HepG2 (cell line): ENCODE measurements at regions not wholly inside any gene's neighbourhood (a gene's known extent, or its start where the extent isn't known, plus 50 kb on each side); places are given as distances from the start of the nearest gene placed in this dataset.

Experiments
- ATAC-seq: fragments of 200-7000 bp; cut with Tn5 transposase; 3 replicates; pipeline ENCODE4 v1.9.1; 2020; ENCODE audit warnings: mild to moderate bottlenecking, moderate library complexity
- BruUV-seq: library from RNA; stranded (reverse); fragments of 400-500 nt; replicated peaks from 2 replicates; lab custom pipeline; 2021; lab: Mats Ljungman, UMichigan
- CTCF ChIA-PET: fragments of 300-600 bp; formaldehyde crosslinking; extraction: SDS; loops from one replicate; lab custom pipeline; 2021; ENCODE audit warnings: low total read pairs, inconsistent platforms, low intra/inter-chr PET ratio; lab: Yijun Ruan, JAX
- POLR2A ChIA-PET: fragments of 350-600 bp; sonication (Branson Sonifier 250); formaldehyde crosslinking; loops from one replicate; lab custom pipeline; 2020; ENCODE audit warnings: antibody characterized with exemption, inconsistent platforms; lab: Yijun Ruan, JAX
- DNase-seq: peaks from one replicate; pipeline ENCODE4 v3.0.0-alpha.2; 2015; ENCODE audit warnings: low spot score
- FAIRE-seq: peaks from 3 replicates; lab custom pipeline; 2011; peaks lifted over from hg19 to GRCh38; lab: Jason Lieb, UNC
- H2AFZ ChIP-seq: one replicate; pipeline ENCODE4 v1.6.1; 2011; ENCODE audit warnings: low read length, inconsistent platforms
- H3K27ac ChIP-seq: fragments of 300-600 bp; 3 replicates; pipeline ENCODE4 v1.8.0; 2011; ENCODE audit warnings: mixed run types, mild to moderate bottlenecking, mixed read lengths, low read length, inconsistent platforms; ENCODE audit not compliant: insufficient read depth; ENCODE audit errors: extremely low read length
- H3K27me3 ChIP-seq, 2 experiments: fragments of 200-600 bp in 1 of 2; 2 replicates in 1 of 2; 3 replicates in 1 of 2; pipeline versions ENCODE4 v1.6.0 to v1.8.0; 2011; ENCODE audit warnings: low read length in 2 of 2, mild to moderate bottlenecking in 2 of 2, moderate library complexity in 2 of 2, inconsistent platforms in 1 of 2; ENCODE audit not compliant: insufficient read depth in 2 of 2, control insufficient read depth in 1 of 2
- H3K36me3 ChIP-seq, 2 experiments: fragments of 200-600 bp in 1 of 2; replicated peaks in 1 of 2; 2 replicates in 1 of 2; 3 replicates in 1 of 2; pipeline versions ENCODE4 v1.5.1 to v1.8.0; 2011; ENCODE audit warnings: low read length in 2 of 2, inconsistent platforms in 1 of 2; ENCODE audit not compliant: insufficient read depth in 2 of 2, control insufficient read depth in 1 of 2
- H3K4me1 ChIP-seq: 2 replicates; pipeline ENCODE4 v1.5.1; 2012; ENCODE audit warnings: low read length, inconsistent platforms; ENCODE audit not compliant: insufficient read depth
- H3K4me2 ChIP-seq: 2 replicates; pipeline ENCODE4 v1.6.0; 2011; ENCODE audit warnings: low read depth, low read length, inconsistent platforms
- H3K4me3 ChIP-seq, 3 experiments: fragments of 200-600 bp in 1 of 3; sonication (generic), shearing (Covaris generic) in 1 of 3; replicated peaks in 1 of 3; 2 replicates each; pipeline ENCODE4 v1.5.1; 2011 to 2016; ENCODE audit warnings: low read length in 3 of 3, inconsistent platforms in 2 of 3, low read depth in 2 of 3, mild to moderate bottlenecking in 2 of 3, control low read depth in 1 of 3, mixed read lengths in 1 of 3; ENCODE audit not compliant: insufficient read depth in 1 of 3
- H3K79me2 ChIP-seq: one replicate; pipeline ENCODE4 v1.6.1; 2011; ENCODE audit warnings: low read length, inconsistent platforms; ENCODE audit not compliant: insufficient read depth
- H3K9ac ChIP-seq: 2 replicates; pipeline ENCODE4 v1.6.0; 2011; ENCODE audit warnings: mild to moderate bottlenecking, low read depth, low read length, inconsistent platforms; ENCODE audit not compliant: insufficient read depth
- H3K9me3 ChIP-seq: 2 replicates; pipeline ENCODE4 v1.5.1; 2012; ENCODE audit warnings: mild to moderate bottlenecking, low read length
- H4K20me1 ChIP-seq: 2 replicates; pipeline ENCODE4 v1.6.0; 2011; ENCODE audit warnings: inconsistent platforms, mild to moderate bottlenecking, low read length, moderate library complexity; ENCODE audit not compliant: insufficient read depth
- ATF7-NPFF ChIP-seq: sonication (generic); formaldehyde crosslinking; IDR thresholded peaks from 2 replicates; pipeline ENCODE4 v1.8.1; 2023; ENCODE audit warnings: mild to moderate bottlenecking, low read depth, missing genetic modification reagents, moderate library complexity
- LBX2 ChIP-seq: sonication (generic); formaldehyde crosslinking; IDR thresholded peaks from 2 replicates; pipeline ENCODE4 v1.5.0; 2020; ENCODE audit warnings: missing genetic modification reagents, mild to moderate bottlenecking, borderline replicate concordance
- PREB ChIP-seq: sonication (generic); formaldehyde crosslinking; IDR thresholded peaks from 2 replicates; pipeline ENCODE4 v1.4.0; 2020; ENCODE audit warnings: missing genetic modification reagents
- SMAD9 ChIP-seq: sonication (generic); formaldehyde crosslinking; IDR thresholded peaks from 2 replicates; pipeline ENCODE4 v1.5.1; 2020; ENCODE audit warnings: mild to moderate bottlenecking, missing genetic modification reagents
- ZBTB14 ChIP-seq: sonication (generic); formaldehyde crosslinking; IDR thresholded peaks from 2 replicates; pipeline ENCODE4 v1.4.0; 2020; ENCODE audit warnings: missing genetic modification reagents
- ZFX ChIP-seq: sonication (generic); formaldehyde crosslinking; IDR thresholded peaks from 2 replicates; pipeline ENCODE4 v1.4.0; 2020; ENCODE audit warnings: mild to moderate bottlenecking, low read depth, missing genetic modification reagents, moderate library complexity
- ZFY ChIP-seq: sonication (generic); formaldehyde crosslinking; IDR thresholded peaks from 2 replicates; pipeline ENCODE4 v1.4.0; 2020; ENCODE audit warnings: missing genetic modification reagents
- ZNF326 ChIP-seq: sonication (generic); formaldehyde crosslinking; IDR thresholded peaks from 2 replicates; pipeline ENCODE4 v1.4.0; 2020; ENCODE audit warnings: missing genetic modification reagents, borderline replicate concordance
- WGBS: methylation state at CpG from one replicate; pipeline ENCODE4 v1.1.6; 2017; ENCODE audit warnings: low lambda C conversion rate; 5-methylcytosine and 5-hydroxymethylcytosine counted together
- in situ Hi-C: cut with HindIII; loops from 2 replicates; pipeline ENCODE4 v1.10.0; 2017; ENCODE audit warnings: low pct_unique_long_range_greater_than_20kb; ENCODE audit not compliant: extremely low pct_ligation_motif_present
- intact Hi-C: fragments of 100-400 bp; cut with micrococcal nuclease; formaldehyde crosslinking; loops from one replicate; pipeline ENCODE4 v1.10.0; 2022; ENCODE audit not compliant: unreplicated experiment
- TF ChIP-seq, protein P1 (sequence below): sonication (generic); formaldehyde crosslinking; IDR thresholded peaks from 2 replicates; pipeline ENCODE4 v1.4.0; 2020; ENCODE audit warnings: mild to moderate bottlenecking, low read depth, missing genetic modification reagents

DNA sequence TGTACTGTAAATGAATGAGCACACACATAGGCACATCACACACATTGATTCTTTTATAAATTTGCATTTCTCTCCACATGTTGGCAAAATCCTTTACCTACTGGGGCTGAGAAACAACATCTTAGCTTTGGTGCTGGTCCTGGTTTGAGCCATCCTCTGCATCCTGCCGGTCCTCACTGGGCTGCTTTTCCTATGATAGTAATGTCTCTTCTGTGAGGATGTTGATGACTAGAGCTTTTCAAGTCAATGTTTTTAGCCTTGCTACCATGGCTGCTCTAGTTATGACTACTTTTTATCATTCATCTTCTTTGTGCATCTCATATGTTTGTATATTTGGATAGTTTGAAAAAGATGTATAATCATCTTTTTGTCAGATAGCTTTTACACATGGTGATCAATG, 280.4 kb upstream of the CD180 start:
- ATAC-seq, result no peak
- H4K20me1 ChIP-seq, result no peaks in the 10 kb centered on the region
- intact Hi-C loops (no loop called here), in situ Hi-C loops (no loop called here)
- CTCF ChIA-PET, result no interaction called here
- DNase-seq, result no peak
- no peak for TF ChIP-seq SMAD9 (CRISPR knock-in tag)
- TF ChIP-seq, protein P1, sequence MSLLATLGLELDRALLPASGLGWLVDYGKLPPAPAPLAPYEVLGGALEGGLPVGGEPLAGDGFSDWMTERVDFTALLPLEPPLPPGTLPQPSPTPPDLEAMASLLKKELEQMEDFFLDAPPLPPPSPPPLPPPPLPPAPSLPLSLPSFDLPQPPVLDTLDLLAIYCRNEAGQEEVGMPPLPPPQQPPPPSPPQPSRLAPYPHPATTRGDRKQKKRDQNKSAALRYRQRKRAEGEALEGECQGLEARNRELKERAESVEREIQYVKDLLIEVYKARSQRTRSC (CRISPR knock-in tag), result no peak
- TF ChIP-seq ZNF326 (CRISPR knock-in tag), result no peak
- TF ChIP-seq ZFX (CRISPR knock-in tag), result no peak
- no peak for TF ChIP-seq ZBTB14
- TF ChIP-seq LBX2 (CRISPR knock-in tag), result no peak
- TF ChIP-seq ATF7-NPFF (CRISPR knock-in tag), result no peak
- TF ChIP-seq PREB (CRISPR knock-in tag), result no peak
- no peak for TF ChIP-seq ZFY (CRISPR knock-in tag)
- no peak overlapping the region for H3K27ac ChIP-seq
- no peak overlapping the region for H3K4me3 ChIP-seq
- no peaks in the 10 kb centered on the region for H3K79me2 ChIP-seq
- BruUV-seq, result no TSS peak
- no peak overlapping the region for H3K9ac ChIP-seq
- no peaks in the 10 kb centered on the region for H3K36me3 ChIP-seq
- no peaks in the 10 kb centered on the region for H3K4me1 ChIP-seq
- POLR2A ChIA-PET, result no interaction called here
- H3K9me3 ChIP-seq, result no peaks in the 10 kb centered on the region
- FAIRE-seq, result no peak
- H3K4me2 ChIP-seq, result no peak overlapping the region
- H2AFZ ChIP-seq, result no peak overlapping the region
- H3K27me3 ChIP-seq, result no peaks in the 10 kb centered on the region
- 100% methylated on average over 1 of the region's 1 CpG for WGBS
